ENCODE measurements at regions not wholly inside any gene's neighbourhood (a gene's known extent, or its start where the extent isn't known, plus 50 kb on each side); places are given as distances from the start of the nearest gene placed in this dataset.

- TF ChIP-seq CTCF (IDR thresholded peaks at IDR 0.05; ENCODE audit: insufficient read depth, low read length) (no peak), POLR2AphosphoS5 (IDR thresholded peaks at IDR 0.05; ENCODE audit: low read depth) (no peak)
- TF ChIP-seq, protein P1, sequence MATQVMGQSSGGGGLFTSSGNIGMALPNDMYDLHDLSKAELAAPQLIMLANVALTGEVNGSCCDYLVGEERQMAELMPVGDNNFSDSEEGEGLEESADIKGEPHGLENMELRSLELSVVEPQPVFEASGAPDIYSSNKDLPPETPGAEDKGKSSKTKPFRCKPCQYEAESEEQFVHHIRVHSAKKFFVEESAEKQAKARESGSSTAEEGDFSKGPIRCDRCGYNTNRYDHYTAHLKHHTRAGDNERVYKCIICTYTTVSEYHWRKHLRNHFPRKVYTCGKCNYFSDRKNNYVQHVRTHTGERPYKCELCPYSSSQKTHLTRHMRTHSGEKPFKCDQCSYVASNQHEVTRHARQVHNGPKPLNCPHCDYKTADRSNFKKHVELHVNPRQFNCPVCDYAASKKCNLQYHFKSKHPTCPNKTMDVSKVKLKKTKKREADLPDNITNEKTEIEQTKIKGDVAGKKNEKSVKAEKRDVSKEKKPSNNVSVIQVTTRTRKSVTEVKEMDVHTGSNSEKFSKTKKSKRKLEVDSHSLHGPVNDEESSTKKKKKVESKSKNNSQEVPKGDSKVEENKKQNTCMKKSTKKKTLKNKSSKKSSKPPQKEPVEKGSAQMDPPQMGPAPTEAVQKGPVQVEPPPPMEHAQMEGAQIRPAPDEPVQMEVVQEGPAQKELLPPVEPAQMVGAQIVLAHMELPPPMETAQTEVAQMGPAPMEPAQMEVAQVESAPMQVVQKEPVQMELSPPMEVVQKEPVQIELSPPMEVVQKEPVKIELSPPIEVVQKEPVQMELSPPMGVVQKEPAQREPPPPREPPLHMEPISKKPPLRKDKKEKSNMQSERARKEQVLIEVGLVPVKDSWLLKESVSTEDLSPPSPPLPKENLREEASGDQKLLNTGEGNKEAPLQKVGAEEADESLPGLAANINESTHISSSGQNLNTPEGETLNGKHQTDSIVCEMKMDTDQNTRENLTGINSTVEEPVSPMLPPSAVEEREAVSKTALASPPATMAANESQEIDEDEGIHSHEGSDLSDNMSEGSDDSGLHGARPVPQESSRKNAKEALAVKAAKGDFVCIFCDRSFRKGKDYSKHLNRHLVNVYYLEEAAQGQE (IDR thresholded peaks at IDR 0.05; ENCODE audit: insufficient replicate concordance, low read depth) = no peak
Measured at GRCh38 chr13:91292630-91293221, 54.8 kb upstream of the MIR17HG start.
